ENCODE measurements at regions not wholly inside any gene's neighbourhood (a gene's known extent, or its start where the extent isn't known, plus 50 kb on each side); places are given as distances from the start of the nearest gene placed in this dataset.

GRCh38 chr14:62645649-62646048 lies 399.6 kb downstream of the KCNH5 start:
- no peak for TF ChIP-seq CTCF (IDR thresholded peaks at IDR 0.05)
- TF ChIP-seq EZH2 (IDR thresholded peaks at IDR 0.05; ENCODE audit: borderline replicate concordance, insufficient read depth, low read depth, low read length, poor library complexity, severe bottlenecking): no peak
